K562 (cell line): ENCODE measurements at regions not wholly inside any gene's neighbourhood (a gene's known extent, or its start where the extent isn't known, plus 50 kb on each side); places are given as distances from the start of the nearest gene placed in this dataset.

ENCODE experiments used
- ATAC-seq: fragments of 200-7000 bp; cut with Tn5 transposase; 3 replicates; pipeline ENCODE4 v1.9.1; 2020; ENCODE audit warnings: moderate library complexity
- BruUV-seq: library from RNA; stranded (reverse); fragments of 400-500 nt; replicated peaks from 2 replicates; lab custom pipeline; 2021; lab: Mats Ljungman, UMichigan
- CTCF ChIA-PET: fragments of 300-600 bp; formaldehyde crosslinking; extraction: SDS; loops from one replicate; lab custom pipeline; 2021; ENCODE audit warnings: low intra/inter-chr PET ratio; lab: Yijun Ruan, JAX
- POLR2A ChIA-PET: fragments of 300-600, 350-650 bp; sonication (Branson Sonifier 250); formaldehyde crosslinking; extraction: SDS; loops from one replicate; lab custom pipeline; 2021; ENCODE audit warnings: antibody characterized with exemption, inconsistent platforms; lab: Yijun Ruan, JAX
- DNase-seq, 4 experiments: peaks; one replicate each; pipeline versions ENCODE4 v3.0.0 to v3.0.0-alpha.2; 2011 to 2018; ENCODE audit warnings: low spot score in 3 of 4, mixed read lengths in 3 of 4; ENCODE audit errors: extremely low read depth in 1 of 4
- FAIRE-seq: peaks from 2 replicates; lab custom pipeline; 2011; peaks lifted over from hg19 to GRCh38; lab: Jason Lieb, UNC
- H2AFZ ChIP-seq: 2 replicates; pipeline ENCODE4 v1.6.0; 2011; ENCODE audit warnings: low read depth, low read length, control low read depth, inconsistent platforms
- H3K27ac ChIP-seq: fragments of 200-600 bp; 3 replicates; pipeline ENCODE4 v1.8.0; 2011; ENCODE audit warnings: low read depth, mild to moderate bottlenecking, control low read depth, inconsistent platforms, low read length, moderate library complexity, mixed read lengths; ENCODE audit errors: extremely low read depth
- H3K27me3 ChIP-seq, 2 experiments: fragments of 300-600 bp in 1 of 2; 2 replicates in 1 of 2; 3 replicates in 1 of 2; pipeline versions ENCODE4 v1.6.0 to v1.8.0; 2011; ENCODE audit warnings: inconsistent platforms in 2 of 2, low read length in 2 of 2, mild to moderate bottlenecking in 1 of 2, mixed read lengths in 1 of 2, moderate library complexity in 1 of 2; ENCODE audit not compliant: control insufficient read depth in 2 of 2, insufficient read depth in 2 of 2
- H3K36me3 ChIP-seq: fragments of 300-600 bp; 3 replicates; pipeline ENCODE4 v1.8.0; 2011; ENCODE audit warnings: mild to moderate bottlenecking, low read length, inconsistent platforms; ENCODE audit not compliant: control insufficient read depth, insufficient read depth
- H3K4me1 ChIP-seq, 2 experiments: fragments of 200-600 bp in 1 of 2; replicated peaks in 1 of 2; 2 replicates in 1 of 2; 3 replicates in 1 of 2; pipeline versions ENCODE4 v1.5.1 to v1.8.0; 2011; ENCODE audit warnings: inconsistent platforms in 2 of 2, low read length in 2 of 2, mild to moderate bottlenecking in 1 of 2, mixed read lengths in 1 of 2, moderate library complexity in 1 of 2; ENCODE audit not compliant: control insufficient read depth in 2 of 2, insufficient read depth in 2 of 2
- H3K4me2 ChIP-seq: 2 replicates; pipeline ENCODE4 v1.6.1; 2011; ENCODE audit warnings: low read length, control low read depth, inconsistent platforms, mixed read lengths; ENCODE audit not compliant: insufficient read depth
- H3K4me3 ChIP-seq: fragments of 200-600 bp; sonication (generic), shearing (Covaris generic); 2 replicates; pipeline ENCODE4 v1.5.1; 2016; ENCODE audit warnings: control low read depth, inconsistent platforms
- H3K79me2 ChIP-seq: fragments of 200-600 bp; 3 replicates; pipeline ENCODE4 v1.8.0; 2011; ENCODE audit warnings: low read length, inconsistent platforms; ENCODE audit not compliant: control insufficient read depth, insufficient read depth
- H3K9ac ChIP-seq, 2 experiments: 2 replicates each; pipeline versions ENCODE4 v1.6.0 to v1.6.1; 2011; ENCODE audit warnings: low read depth in 2 of 2, low read length in 2 of 2, control low read depth in 1 of 2, inconsistent platforms in 1 of 2, mild to moderate bottlenecking in 1 of 2, mixed read lengths in 1 of 2; ENCODE audit not compliant: insufficient read depth in 1 of 2
- H3K9me1 ChIP-seq: one replicate; pipeline ENCODE4 v1.6.0; 2011; ENCODE audit warnings: inconsistent platforms, mild to moderate bottlenecking, low read length, moderate library complexity; ENCODE audit not compliant: control insufficient read depth, insufficient read depth
- H3K9me3 ChIP-seq: replicated peaks from 2 replicates; pipeline ENCODE4 v1.5.1; 2011; ENCODE audit warnings: low read depth, low read length, inconsistent platforms; ENCODE audit not compliant: control insufficient read depth, insufficient read depth
- H4K20me1 ChIP-seq: replicated peaks from 2 replicates; pipeline ENCODE4 v1.6.1; 2011; ENCODE audit warnings: low read length, inconsistent platforms, mixed read lengths; ENCODE audit not compliant: control insufficient read depth, insufficient read depth
- FIP1L1 ChIP-seq: fragments of 200-400 bp; formaldehyde crosslinking; IDR thresholded peaks from 2 replicates; pipeline ENCODE4 v1.6.1; 2018; ENCODE audit warnings: mild to moderate bottlenecking, low read depth, low read length; ENCODE audit not compliant: poor library complexity, severe bottlenecking
- FOXA1 ChIP-seq: fragments of 450-650 bp; IDR thresholded peaks from 2 replicates; pipeline ENCODE4 v1.6.1; 2016; ENCODE audit warnings: mild to moderate bottlenecking, borderline replicate concordance
- KAT8 ChIP-seq: fragments of 450-650 bp; IDR thresholded peaks from 2 replicates; pipeline ENCODE4 v1.6.1; 2016; ENCODE audit warnings: low read depth, mild to moderate bottlenecking
- PCBP2 ChIP-seq: fragments of 200-400 bp; formaldehyde crosslinking; IDR thresholded peaks from 2 replicates; pipeline ENCODE4 v1.6.1; 2018; ENCODE audit warnings: low read length, low read depth, mild to moderate bottlenecking, moderate library complexity; ENCODE audit not compliant: poor library complexity, severe bottlenecking
- TEAD4 ChIP-seq, 2 experiments: sonication (generic) in 1 of 2; formaldehyde crosslinking in 1 of 2; IDR thresholded peaks; 2 replicates each; pipeline versions ENCODE4 v1.6.1 to v1.8.0; 2012 to 2022; ENCODE audit warnings: borderline replicate concordance in 1 of 2, inconsistent platforms in 1 of 2, low read length in 1 of 2, mild to moderate bottlenecking in 1 of 2, missing genetic modification reagents in 1 of 2
- ZNF583 ChIP-seq: fragments of 250-450 bp; sonication (Bioruptor Pico); IDR thresholded peaks from 2 replicates; pipeline ENCODE4 v1.4.0; 2020
- ZSCAN29 ChIP-seq: fragments of 450-650 bp; IDR thresholded peaks from 2 replicates; pipeline ENCODE4 v1.6.1; 2017
- WGBS: fragments of 100-300 bp; shearing (Covaris generic); methylation state at CpG from one replicate; pipeline ENCODE4 v1.1.6; 2016; ENCODE audit warnings: low coverage, mixed read lengths; ENCODE audit not compliant: insufficient coverage; ENCODE audit errors: missing lambda C conversion rate; 5-methylcytosine and 5-hydroxymethylcytosine counted together
- in situ Hi-C: fragments of 300-500 bp; cut with MboI; formaldehyde crosslinking; loops from 4 replicates; pipeline ENCODE4 v1.15.0; 2018; ENCODE audit warnings: inconsistent platforms, mixed read lengths
- intact Hi-C: fragments of 100-400 bp; cut with micrococcal nuclease; formaldehyde crosslinking; loops from 2 replicates; pipeline ENCODE4 v1.14.2; 2022
- TF ChIP-seq, protein P1 (sequence below): fragments of 450-650 bp; IDR thresholded peaks from 2 replicates; pipeline ENCODE4 v1.6.1; 2016; ENCODE audit warnings: antibody characterized with exemption
- TF ChIP-seq, protein P2 (sequence below): sonication (generic); formaldehyde crosslinking; IDR thresholded peaks from 2 replicates; pipeline ENCODE4 v1.8.1; 2023; ENCODE audit warnings: mild to moderate bottlenecking, missing genetic modification reagents
- TF ChIP-seq, protein P3 (sequence below): fragments of 450-650 bp; formaldehyde crosslinking; IDR thresholded peaks from 2 replicates; pipeline ENCODE4 v1.4.0; 2020; ENCODE audit warnings: mild to moderate bottlenecking

DNA sequence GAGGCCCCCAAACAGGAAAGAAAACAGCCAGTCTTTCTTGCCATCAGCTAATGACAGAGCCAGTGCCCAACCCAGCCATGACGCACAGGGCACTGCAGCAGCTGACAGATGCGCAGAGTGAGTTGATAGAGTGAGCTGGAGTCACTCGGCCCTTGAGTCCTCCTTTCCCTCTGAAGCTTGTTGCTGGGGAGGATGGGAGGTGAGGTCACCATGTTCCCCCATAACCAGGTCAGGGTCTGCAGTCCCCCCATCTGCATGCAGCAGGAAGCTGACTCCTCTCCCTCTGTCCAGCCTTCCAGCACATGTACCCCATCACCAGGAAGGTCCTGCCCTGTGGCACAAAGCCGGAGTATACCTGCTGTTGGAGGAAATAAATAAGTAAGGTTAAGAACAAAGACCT, 174.6 kb downstream of the ABHD5 start:
- ATAC-seq (no peak), FAIRE-seq (no peak), DNase-seq (no peak)
- Histone ChIP-seq H4K20me1 (no peaks in the 10 kb centered on the region), H3K9me1 (no peaks in the 10 kb centered on the region), H3K27me3 (peaks cover 3 to 66% of the 10 kb centered on the region in 2 experiments; a peak in 3 of 5 replicates), H2AFZ (no peak overlapping the region), H3K27ac (no peak overlapping the region), H3K4me3 (no peak overlapping the region), H3K36me3 (no peaks in the 10 kb centered on the region), H3K4me2 (no peak overlapping the region), H3K4me1 (no peaks in the 10 kb centered on the region), H3K9ac (no peak overlapping the region), H3K79me2 (no peaks in the 10 kb centered on the region), H3K9me3 (no peaks in the 10 kb centered on the region)
- TF ChIP-seq KAT8 = no peak
- TF ChIP-seq ZSCAN29 = no peak
- no peak for TF ChIP-seq ZNF583 (CRISPR knock-in tag)
- no peak for TF ChIP-seq PCBP2
- no peak for TF ChIP-seq FOXA1
- TF ChIP-seq, protein P1, sequence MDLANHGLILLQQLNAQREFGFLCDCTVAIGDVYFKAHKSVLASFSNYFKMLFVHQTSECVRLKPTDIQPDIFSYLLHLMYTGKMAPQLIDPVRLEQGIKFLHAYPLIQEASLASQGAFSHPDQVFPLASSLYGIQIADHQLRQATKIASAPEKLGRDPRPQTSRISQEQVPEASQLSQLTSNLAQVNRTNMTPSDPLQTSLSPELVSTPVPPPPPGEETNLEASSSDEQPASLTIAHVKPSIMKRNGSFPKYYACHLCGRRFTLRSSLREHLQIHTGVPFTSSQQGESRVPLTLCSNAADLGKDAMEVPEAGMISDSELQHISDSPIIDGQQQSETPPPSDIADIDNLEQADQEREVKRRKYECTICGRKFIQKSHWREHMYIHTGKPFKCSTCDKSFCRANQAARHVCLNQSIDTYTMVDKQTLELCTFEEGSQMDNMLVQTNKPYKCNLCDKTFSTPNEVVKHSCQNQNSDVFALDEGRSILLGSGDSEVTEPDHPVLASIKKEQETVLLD = no peak
- TF ChIP-seq, protein P2, sequence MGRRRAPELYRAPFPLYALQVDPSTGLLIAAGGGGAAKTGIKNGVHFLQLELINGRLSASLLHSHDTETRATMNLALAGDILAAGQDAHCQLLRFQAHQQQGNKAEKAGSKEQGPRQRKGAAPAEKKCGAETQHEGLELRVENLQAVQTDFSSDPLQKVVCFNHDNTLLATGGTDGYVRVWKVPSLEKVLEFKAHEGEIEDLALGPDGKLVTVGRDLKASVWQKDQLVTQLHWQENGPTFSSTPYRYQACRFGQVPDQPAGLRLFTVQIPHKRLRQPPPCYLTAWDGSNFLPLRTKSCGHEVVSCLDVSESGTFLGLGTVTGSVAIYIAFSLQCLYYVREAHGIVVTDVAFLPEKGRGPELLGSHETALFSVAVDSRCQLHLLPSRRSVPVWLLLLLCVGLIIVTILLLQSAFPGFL (CRISPR knock-in tag) = no peak
- TF ChIP-seq TEAD4 (IDR thresholded peaks at IDR 0.05; ENCODE audit: low read length) = no peak
- no peak for TF ChIP-seq TEAD4 (CRISPR knock-in tag; IDR thresholded peaks at IDR 0.05; ENCODE audit: borderline replicate concordance)
- no peak for TF ChIP-seq FIP1L1
- TF ChIP-seq, protein P3, sequence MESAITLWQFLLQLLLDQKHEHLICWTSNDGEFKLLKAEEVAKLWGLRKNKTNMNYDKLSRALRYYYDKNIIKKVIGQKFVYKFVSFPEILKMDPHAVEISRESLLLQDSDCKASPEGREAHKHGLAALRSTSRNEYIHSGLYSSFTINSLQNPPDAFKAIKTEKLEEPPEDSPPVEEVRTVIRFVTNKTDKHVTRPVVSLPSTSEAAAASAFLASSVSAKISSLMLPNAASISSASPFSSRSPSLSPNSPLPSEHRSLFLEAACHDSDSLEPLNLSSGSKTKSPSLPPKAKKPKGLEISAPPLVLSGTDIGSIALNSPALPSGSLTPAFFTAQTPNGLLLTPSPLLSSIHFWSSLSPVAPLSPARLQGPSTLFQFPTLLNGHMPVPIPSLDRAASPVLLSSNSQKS (CRISPR knock-in tag) = no peak
- in situ Hi-C loops = no loop called here
- intact Hi-C loops = no loop called here
- ChIA-PET POLR2A (interaction anchor here (0.5 to 1.3 kb wide), 3 partner anchors 9 to 125 kb away, joined by 3 to 6 read pairs (median 3); no protein-coding TSS in a partner anchor), CTCF (no interaction called here)
- WGBS = 0% methylated on average over 4 of the region's 4 CpGs
- no TSS peak for BruUV-seq
